ENCODE measurements at regions not wholly inside any gene's neighbourhood (a gene's known extent, or its start where the extent isn't known, plus 50 kb on each side); places are given as distances from the start of the nearest gene placed in this dataset.

DNA sequence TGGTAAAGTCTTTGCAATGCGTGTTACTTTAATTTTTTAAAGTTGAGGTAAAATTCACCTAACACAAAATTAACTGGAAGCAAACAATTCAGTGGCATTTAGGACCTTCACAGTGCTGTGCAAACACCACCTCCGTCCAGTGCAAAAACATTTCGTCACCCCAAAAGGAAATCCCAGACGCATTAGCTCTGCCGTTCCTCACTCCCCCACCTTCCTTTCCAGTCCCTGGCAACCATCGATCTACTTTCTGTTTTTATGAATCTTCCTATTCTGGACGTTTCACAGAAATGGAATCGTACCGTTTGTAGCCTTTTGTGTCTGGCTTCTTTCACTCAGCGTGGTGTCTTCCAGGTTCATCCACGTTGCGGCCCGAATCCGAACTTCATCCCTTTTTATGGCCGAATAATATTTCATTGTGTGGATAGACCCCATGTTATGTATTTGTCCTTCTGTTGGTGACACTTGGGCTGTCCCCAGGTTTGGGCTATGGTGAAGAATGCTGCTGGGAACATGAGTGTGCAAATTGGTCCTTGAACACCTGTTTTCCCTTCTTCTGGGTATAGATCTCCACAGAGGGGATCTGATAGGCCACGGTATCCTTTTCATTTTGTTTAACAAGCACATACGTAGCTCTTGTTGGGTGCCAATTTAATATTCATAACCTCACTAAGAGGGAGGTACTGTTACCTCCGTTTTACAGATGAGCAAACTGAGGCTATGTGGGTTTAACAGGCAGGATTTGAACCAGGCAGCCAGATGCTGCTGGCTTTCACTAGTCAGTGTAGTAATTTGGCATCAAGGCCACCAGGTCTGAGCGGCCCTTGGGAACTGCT, 232.0 kb upstream of the GSE1 start:
- TF ChIP-seq, protein P1, sequence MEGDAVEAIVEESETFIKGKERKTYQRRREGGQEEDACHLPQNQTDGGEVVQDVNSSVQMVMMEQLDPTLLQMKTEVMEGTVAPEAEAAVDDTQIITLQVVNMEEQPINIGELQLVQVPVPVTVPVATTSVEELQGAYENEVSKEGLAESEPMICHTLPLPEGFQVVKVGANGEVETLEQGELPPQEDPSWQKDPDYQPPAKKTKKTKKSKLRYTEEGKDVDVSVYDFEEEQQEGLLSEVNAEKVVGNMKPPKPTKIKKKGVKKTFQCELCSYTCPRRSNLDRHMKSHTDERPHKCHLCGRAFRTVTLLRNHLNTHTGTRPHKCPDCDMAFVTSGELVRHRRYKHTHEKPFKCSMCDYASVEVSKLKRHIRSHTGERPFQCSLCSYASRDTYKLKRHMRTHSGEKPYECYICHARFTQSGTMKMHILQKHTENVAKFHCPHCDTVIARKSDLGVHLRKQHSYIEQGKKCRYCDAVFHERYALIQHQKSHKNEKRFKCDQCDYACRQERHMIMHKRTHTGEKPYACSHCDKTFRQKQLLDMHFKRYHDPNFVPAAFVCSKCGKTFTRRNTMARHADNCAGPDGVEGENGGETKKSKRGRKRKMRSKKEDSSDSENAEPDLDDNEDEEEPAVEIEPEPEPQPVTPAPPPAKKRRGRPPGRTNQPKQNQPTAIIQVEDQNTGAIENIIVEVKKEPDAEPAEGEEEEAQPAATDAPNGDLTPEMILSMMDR (conservative IDR thresholded peaks at IDR 0.05; ENCODE audit: low read length): no peak
- no peak for TF ChIP-seq EZH2phosphoT487 (IDR thresholded peaks at IDR 0.05; ENCODE audit: borderline replicate concordance)

Measured in Loucy (cell line).